ENCODE measurements at regions not wholly inside any gene's neighbourhood (a gene's known extent, or its start where the extent isn't known, plus 50 kb on each side); places are given as distances from the start of the nearest gene placed in this dataset.

DNA sequence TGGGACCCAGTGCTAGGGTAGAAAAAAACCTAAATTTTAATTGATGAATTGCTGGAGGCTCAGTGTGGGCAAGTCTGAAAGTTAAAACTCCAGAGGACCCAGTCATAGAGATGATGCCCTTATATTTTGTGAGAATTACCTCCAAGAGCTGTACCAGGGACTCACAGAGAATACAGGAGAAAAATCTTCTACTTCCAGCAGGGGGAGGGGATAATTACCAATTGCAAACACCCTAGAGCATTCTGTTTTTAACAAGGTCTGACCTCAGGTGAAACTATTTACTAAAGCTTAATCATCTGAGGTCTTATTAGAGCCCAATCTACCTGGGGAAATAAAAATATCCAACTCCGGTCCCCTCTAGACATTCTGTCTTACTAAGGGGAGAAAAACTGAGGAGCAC lies 994.7 kb upstream of the MIR17HG start:
- TF ChIP-seq CTCF (conservative IDR thresholded peaks at IDR 0.05; ENCODE audit: low read depth in 2 of 2), result peak in 1 of 2 experiments; percentile 24; a peak in 2 of 4 replicates
- no peak for TF ChIP-seq REST (IDR thresholded peaks at IDR 0.05; ENCODE audit: unreplicated experiment)
- TF ChIP-seq POLR2AphosphoS5 (IDR thresholded peaks at IDR 0.05; ENCODE audit: low read depth), result no peak
- TF ChIP-seq CREB1 (CRISPR knock-in tag; IDR thresholded peaks at IDR 0.05; ENCODE audit: low read depth), result no peak
- no peak for TF ChIP-seq JUNB (IDR thresholded peaks at IDR 0.05; ENCODE audit: unreplicated experiment)
- no peak for TF ChIP-seq EZH2 (IDR thresholded peaks at IDR 0.05; ENCODE audit: low read depth, unreplicated experiment)

Data from GM23338 (cell line).